ENCODE measurements at regions not wholly inside any gene's neighbourhood (a gene's known extent, or its start where the extent isn't known, plus 50 kb on each side); places are given as distances from the start of the nearest gene placed in this dataset.

DNA sequence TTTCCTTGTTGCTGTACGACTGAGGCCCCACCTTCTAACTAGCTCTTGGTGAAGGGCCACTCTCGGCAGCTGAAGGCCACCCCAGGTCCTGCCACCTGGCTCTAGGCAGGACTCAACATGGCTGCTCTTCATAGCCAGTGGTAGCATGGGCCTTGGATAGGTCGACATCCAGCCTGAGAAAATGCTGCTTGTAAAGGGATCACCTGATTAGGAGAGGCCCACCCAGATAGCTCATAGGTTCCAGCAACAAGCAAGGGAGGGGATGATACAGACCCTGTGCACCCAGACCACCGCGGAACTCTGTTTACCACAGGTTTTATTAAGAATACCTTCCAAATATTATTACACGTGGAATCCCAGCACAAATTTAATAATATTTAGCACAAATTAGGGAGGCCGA lies 341.4 kb downstream of the BRD1 start:
- DNase-seq (ENCODE audit: low read depth, low spot score), result no peak

DNA sequence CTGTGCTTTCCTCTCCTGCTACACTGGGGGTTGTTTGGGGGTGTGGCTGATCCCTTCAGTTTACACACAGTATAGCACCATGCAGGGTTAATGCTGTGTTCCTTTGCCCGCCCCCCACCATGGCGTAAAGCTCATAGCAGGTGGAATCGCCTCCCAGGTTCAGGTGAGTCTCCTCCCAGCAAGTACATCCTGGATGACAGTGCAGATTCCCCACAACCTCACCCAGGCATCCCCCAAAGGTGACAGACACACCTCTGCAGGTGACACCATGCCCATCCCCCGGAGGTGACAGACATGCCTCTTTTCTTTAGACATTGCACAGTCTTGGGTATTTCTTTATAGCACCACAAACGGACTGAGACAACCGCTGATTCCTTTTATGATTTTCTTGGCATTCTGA lies 343.7 kb downstream of the BRD1 start:
- DNase-seq (ENCODE audit: low read depth, low spot score), result no peak

DNA sequence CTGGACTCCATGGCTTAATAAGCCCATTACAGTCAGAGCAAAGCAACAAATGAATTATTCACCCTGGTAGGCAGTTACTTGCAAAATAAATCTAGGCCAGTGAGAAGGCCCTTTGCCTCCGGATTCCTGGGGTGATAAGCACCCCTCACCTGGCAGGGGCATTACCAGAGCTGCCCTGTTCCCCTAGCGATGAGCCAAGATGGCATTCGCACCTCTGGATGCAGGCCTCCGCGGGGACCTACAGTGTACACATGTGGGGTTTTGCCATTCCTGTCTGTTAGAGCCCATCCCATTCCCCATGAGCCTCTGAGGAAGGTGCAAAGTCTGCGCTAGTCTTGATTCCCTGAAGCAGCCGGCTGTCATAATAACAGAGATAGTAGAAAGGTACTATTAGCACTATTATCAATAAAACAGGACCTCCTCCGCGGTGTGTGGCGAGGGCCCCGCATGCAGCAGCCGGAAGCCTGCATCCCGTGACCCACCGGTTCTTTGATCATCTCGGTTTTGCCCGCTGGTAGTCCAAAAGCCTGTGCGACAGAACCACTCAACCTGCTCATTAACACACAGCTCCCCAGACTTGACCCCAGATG lies 344.3 kb downstream of the BRD1 start:
- DNase-seq (ENCODE audit: low read depth, low spot score), result no peak

DNA sequence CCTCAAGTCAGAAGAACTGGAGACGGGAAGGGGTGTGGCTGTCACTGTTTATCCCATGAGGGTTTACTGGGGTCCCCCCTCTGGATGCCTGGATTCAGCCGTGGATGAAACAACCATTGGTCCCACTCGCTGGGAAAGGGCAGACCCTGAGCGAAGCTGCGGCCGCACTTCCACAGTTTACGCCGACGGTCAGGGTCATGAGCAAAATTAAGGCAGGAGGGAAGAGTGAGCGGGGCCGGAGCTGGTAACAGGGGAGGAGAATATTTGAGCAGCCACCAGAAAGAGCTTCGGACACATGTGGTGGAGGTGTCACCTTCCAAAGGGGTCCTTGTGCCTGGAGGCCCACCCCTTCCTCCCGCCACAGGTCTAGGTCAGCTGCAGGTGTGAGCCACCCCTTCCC lies 344.9 kb downstream of the BRD1 start:
- no peak for DNase-seq (ENCODE audit: low read depth, low spot score)

DNA sequence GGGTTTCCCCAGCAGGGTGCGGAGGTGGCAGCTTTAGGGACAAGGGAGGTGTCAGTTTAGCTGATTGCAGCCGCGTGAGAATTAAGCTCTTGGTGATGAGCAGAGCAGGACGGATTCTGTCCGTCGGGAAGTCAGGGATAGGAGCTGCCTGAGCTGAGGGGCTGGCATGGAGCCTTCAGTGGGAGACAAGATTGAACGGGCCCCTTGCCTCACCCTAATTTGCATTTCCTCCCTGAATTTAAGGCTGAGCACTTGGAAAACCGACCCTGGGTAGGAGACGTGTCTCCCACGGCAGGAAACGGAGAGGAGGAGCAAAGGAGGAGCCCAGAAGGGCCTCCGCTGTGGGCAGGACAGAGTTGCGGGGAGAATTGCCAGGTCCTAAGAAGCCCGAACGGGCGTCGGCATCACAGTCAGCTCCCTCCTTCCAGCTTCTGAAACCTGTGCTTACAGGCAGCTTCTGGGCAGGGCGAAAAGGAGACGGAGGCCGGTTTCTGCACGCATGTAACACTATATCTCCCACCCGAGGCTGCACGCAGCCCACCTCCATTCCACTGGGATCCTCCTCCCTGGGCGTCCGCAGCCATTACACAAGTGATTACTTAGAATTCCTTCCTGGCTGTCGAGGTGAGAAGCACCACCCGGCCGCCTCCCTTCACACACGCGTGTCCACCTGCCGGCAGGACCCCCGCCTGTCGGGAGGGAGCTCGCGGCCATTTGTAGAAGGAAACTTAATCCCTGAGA lies 345.8 kb downstream of the BRD1 start:
- DNase-seq (ENCODE audit: low read depth, low spot score), result no peak

DNA sequence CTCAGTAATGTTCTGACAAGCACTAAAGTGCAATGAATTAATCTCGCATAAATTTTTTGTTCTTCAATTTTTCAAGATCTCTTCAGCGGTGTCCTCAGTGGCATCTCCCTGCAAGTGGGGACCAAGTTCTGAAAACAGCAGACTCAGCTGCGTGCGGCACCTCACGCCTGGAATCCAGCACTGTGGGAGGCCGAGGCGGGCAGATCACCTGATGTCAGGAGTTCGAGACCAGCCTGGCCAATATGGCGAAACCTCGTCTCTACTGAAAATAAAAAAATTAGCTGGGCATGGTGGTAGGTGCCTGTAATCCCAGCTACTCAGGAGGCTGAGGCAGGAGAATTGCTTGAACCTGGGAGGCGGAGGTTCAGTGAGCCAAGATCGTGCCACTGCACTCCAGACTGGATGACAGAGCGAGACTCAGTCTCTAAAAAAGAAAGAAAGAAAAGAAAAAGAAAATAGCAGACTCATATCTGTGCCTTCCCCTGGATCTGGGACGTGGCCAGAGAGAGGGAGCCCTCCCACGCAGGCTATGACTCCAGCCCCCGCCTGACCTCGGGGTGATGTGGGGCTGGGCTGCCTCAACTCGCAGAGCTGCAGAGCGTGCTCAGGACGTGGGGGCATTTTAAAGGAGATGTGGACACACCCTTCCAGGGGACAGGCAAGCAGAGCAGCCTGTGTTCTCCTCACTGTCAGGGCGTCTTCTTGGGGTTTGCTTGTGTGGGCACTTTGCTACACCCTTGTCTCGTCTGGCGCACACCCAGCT lies 346.6 kb downstream of the BRD1 start:
- DNase-seq (ENCODE audit: low read depth, low spot score), result no peak

DNA sequence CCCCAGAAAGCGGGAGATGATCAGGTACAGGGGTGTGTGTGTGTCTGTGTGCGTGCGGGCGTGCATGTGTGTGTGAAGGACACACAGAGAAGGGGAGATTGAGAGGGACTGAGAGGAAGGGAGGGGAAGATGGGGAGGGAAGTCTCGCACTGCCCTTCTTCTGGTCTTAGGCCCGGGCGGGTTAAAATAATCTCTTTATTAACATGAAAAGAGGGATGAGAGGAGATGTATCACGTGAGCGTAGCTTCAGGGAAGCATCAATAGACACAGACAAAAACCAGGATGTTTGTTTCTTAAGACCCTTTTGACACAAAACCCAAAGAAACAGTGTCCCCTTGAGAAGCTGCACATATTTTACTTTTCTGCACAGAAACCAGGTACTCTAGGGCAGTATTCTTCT lies 347.3 kb downstream of the BRD1 start:
- DNase-seq (ENCODE audit: low read depth, low spot score), result no peak

DNA sequence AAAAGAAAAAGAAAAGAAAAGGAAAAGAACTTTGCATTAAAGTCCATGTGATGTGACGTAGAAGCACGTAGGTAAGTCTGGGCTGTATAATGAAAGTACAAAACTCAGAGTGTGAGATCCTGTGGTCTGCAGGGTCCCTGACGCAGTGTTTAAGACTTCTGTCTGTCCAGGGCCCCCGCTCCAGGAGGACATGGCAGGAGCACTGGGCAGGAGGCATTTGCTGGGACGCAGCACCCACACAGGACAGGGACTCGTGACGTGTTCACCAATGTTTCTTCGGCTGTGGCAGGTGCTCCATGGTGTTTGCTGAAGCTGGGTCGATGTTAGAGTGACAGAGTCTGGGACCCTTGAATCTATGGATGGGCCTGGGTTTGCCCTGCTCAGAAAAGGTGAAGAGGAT lies 348.1 kb downstream of the BRD1 start:
- DNase-seq (ENCODE audit: low read depth, low spot score), result no peak

DNA sequence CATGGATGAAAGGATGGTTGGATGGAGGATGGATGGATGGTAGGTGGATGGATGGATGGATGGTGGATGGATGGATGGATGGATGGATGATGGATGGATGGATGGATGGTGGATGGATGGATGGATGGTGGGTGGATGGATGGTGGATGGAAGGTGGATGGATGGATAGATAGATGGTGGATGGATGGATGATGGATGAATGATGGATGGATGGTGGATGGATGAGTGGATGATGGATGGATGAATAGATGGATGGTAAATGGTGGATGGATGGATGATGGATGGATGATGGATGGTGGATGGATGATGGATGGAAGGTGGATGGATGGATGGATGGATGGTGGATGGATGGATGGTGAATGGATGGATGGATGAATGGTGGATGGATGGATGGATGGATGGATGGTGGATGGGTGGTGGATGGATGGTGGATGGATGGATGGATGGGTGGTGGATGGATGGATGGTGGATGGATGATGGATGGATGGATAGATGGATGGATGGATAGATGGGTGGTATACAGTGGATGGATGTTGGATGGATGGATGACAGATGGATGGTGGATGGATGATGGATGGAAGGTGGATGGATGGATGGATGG lies 350.8 kb downstream of the BRD1 start:
- no peak for DNase-seq (ENCODE audit: low read depth, low spot score)

DNA sequence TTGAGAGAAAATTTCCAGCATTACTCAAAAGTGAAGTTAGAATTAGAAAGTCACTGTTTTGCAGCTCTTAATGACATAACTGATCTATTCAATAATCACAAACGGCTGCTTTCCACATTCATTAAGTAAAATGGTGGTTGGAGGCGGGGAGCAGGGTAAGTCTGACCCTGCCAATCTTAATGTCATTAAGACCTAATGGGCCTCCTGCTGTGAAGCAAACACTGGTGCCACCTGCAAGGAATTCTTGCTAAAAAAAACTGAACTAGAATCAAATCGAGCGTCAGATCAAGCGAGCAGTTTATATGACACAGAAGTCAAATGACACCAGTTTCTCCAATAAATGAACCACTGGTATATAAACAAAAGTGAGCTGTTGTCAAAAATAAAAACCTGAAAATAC lies 351.5 kb downstream of the BRD1 start:
- no peak for DNase-seq (ENCODE audit: low read depth, low spot score)

DNA sequence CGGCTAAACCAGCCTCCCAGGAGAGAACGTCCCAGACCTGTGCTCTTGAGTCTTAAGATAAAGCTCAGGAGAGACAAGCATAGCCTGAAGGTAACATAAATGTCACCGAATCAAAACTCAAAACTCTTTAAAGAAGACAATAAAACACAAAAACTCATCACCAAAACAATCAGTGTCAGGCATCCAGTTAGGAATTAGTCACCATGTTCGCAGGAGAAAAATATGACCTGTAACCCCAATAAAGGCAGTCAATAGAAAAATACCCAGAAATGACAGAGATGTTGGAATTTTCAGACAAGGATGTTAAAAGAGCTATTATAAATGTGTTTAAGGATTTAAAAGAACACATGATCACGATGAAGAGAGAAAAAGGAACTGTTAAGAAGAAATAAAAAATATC lies 352.4 kb downstream of the BRD1 start:
- no peak for DNase-seq (ENCODE audit: low read depth, low spot score)

DNA sequence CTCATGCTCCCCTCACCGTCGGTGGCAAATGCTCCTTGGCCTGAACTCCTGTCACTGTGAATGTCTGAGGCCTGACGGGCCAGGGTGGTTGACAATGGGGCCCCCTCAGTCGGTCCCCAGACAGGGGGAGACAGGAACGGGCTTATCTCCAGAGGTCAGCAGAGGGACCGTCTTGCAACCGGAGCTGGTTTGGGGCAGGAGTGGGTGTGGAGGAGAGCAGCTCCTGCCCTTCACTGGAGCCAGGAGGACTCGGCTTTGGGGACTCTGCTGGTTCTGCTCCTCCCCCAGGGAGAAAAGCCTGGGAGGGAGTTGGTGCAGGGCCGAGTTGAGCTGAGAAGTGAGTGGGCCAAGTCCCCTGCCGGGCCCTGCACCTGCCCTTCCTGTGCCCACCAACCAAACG lies 354.4 kb downstream of the BRD1 start:
- DNase-seq (ENCODE audit: low read depth, low spot score), result no peak

DNA sequence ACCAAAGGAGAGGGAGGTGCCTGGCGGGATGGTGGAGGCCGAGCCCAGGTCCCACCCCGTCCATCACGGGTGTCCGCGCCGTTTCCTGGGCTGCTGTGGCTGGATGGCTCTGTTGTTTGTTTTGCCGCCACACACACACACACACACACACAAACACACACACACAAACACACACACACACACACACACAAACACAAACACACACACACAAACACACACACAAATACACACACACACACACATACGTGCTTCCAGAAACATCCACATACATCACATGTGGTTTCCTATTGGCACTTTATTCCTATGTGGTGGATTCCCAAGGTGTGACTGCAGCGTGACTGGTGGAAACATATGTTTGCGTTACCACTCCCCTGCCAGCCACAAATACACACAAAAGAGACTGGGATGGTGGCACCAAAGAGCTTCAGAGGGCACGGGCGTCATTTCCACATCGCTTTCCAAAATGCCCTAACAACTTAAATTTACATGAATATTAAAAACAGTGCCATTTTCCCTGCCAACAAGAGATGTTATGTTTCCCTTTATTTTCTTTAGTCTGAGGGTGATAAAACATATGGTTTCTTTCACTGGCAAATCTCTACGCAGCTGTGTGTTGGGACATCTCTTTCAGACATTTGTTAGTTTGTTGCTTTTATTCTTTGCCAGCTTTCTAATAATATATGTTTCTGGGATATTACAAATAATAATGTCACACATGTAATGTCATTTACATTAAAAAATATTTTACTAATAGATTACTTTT lies 356.8 kb downstream of the BRD1 start:
- no peak for DNase-seq (ENCODE audit: low read depth, low spot score)

DNA sequence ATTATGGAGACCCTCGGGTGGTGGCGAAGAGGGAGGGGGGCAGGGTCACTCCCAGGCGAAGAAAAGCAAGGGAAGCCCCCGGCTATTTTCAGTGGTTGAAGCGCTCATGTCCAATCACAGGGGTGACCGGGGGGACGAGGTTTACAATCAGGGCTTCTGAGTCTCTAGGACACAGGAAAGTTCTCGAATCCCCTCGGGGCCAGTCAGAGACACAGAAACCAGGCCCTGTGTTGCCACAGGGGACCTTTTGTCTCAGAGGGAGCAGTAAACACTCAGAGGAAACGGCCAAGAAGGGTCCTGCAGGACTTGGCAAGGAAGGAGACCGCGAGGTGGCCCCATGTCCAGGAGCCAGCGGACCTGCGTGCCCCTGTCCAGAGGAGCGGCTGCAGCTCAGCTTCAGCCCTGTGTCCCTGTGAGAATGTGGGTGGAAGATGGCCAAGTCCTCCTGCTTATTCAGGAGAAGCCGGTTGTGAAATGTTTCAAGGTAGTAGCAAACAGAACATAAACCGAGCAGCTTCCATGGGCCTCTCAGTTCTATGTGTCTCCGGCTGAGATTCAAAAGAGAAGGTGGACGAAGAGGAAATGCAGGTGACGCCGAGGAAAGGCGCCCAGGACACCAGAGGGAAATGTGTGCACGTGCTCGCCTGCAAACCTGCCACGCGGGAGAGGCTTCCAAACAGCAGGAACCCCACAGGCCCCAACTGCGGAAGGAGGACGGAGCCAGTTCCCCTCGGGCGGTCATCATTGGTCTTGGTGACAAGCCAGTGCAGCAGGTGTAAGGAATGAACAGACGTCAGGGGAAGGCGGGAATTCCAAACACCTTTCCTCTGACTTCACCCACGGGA lies 357.6 kb downstream of the BRD1 start:
- no peak for DNase-seq (ENCODE audit: low read depth, low spot score)

DNA sequence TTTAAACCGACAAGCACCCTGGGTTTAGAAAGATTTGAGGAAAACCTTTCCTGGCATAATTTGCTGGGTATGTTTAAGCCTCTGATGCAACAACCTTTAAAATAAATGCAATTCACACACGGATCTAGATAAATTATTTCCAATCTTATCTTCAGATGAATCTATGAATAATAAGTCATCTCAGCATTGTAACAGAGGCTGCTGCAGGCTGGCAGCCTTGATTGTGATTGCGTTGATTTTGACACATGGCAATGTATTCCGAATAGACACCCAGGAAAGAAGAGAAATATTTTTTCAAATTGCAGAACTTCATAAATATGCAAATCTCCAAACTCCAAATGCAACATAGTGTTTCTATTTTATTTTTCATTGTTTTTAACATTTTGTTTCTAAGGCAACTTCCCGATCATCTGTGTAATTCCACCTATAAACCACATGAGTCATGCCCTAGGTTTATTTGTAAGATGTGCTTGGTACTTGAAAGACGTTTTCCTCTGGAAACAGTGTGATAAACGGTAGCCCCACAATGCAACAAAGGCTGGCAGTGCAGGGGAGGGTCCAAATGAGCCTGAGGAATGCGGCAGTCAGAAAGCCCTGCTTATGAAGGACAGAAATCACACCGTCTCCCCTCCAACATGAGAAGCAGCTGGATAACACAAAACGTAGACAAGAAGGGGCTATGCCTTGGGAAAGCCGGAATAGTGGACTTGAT lies 359.0 kb downstream of the BRD1 start:
- no peak for DNase-seq (ENCODE audit: low read depth, low spot score)

DNA sequence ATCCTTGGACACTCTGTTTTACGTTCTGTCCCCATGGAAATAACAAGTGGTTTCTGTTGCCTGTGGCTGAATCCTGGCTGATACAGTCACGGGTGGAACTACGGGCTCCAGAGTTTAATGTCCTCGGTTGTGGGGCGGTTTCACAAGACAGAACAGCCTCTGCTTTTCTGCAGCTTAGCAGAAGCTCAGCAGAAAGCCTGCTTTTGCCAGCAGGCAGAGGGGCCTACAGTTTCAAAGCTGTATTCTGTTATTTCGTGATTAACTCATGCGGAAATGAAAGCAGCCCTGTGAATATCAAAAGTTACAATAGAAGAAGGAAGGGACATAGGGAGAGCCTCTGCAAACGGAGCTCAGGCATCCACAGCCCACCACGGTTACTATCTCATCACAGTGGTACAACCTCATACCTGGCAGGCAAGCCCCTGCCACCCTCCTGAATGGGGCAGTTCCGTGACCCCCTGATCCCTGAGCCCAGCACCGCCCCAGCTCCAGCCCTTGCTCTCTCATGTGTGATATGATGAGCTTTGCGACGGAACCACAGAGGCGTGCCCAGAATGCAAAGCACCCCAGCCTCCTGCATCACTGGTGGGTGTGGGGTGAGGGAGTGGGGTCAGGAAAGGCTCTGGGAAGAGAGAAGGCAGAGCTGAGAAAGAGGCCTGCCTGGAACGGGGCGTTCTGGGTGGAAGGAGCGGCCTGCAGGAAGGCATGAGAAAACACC lies 360.6 kb downstream of the BRD1 start:
- DNase-seq (ENCODE audit: low read depth, low spot score), result no peak

DNA sequence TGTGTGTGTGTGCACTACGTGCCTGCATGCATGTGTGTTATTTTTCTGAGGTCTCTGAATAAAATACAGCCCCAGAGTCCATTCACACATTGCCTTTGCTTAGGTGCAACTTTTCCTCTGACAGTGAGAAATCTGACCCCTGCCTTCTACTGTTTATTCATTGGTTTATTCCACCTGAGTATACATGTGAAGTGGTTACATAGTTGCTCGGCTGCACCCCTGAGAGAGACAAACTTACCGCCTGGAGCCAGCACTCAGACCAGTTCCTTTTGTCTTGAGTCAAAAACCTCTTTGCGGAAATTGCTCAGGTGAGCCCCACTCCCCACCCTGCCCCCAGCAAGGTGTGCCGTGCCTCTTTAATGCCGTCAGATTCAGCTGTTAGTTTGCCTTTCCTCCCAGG lies 363.6 kb downstream of the BRD1 start:
- DNase-seq (ENCODE audit: low read depth, low spot score), result no peak

DNA sequence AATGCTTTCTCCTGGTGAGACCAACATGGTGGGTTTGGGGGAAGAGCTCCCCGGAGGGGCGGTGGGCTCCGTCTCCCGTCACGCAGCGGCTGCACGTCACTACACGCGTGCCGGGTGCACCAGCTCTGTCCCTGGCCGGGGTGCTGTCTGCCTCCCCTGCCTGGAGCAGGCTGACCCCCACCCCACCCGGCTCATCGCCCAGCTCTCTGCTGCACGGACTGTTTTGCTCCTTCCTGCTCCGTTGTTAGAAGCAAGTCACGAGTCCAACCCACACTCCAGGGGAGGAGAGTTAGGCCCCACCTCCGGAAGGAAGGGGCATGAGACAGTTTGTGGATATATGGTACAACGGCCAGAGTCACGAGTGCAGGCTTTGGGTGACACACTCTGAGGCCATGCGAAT lies 364.9 kb downstream of the BRD1 start:
- no peak for DNase-seq (ENCODE audit: low read depth, low spot score)

DNA sequence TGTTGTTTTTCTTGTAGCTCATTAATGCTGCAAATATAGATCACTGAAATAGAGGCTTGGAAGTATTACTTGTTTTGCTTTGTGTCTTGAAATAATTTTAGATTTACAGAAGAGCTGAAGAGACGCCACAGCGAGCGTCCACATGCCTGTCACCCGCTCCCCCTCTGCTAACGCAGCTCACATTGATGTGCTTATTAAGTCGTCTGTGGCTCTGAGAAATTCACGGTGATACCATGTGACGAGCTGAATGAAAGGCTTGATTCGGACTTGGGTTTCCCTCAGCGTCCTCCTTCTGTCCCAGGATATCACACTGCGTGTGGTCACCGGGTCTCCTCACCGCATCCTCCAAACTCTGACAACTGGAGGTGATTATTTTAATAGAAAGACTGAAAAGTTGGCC lies 365.4 kb downstream of the BRD1 start:
- DNase-seq (ENCODE audit: low read depth, low spot score), result no peak

DNA sequence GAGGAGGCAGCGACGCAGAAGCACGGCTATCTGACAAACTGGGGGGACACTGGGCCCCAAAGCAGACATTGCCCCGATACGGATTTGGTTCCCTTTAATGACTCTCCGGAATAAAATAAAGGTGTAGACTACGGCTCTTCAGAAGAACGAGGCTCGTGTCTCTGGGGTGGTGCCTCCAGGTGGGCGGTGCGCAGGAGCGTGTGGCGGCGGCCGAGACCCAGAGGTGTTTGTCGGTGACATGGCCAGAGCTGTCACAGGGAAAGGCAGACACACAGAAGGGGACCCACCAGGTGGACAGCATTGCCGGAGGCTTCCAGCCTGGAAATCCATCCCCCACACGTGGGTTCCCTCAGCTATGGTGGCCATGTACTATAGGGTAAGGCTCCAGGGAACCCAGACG lies 366.0 kb downstream of the BRD1 start:
- DNase-seq (ENCODE audit: low read depth, low spot score), result no peak
